Gastrocnemius medialis (tissue), 4 donors: ENCODE measurements at regions not wholly inside any gene's neighbourhood (a gene's known extent, or its start where the extent isn't known, plus 50 kb on each side); places are given as distances from the start of the nearest gene placed in this dataset.

Experiments used
- CTCF ChIP-seq, 5 experiments: fragments of 450-650 bp in 3 of 5; fragments of 200-600 bp in 2 of 5; sonication (generic) in 2 of 5; IDR thresholded peaks in 4 of 5; conservative IDR thresholded peaks in 1 of 5; 1 replicate in 4 of 5; 2 replicates in 1 of 5; pipeline ENCODE4 v1.5.1; 2016 to 2019; ENCODE audit warnings: antibody characterized with exemption in 5 of 5, mild to moderate bottlenecking in 3 of 5, moderate library complexity in 3 of 5
- POLR2A ChIP-seq, 2 donors: fragments of 450-650 bp; IDR thresholded peaks; one replicate each; pipeline ENCODE4 v1.6.1; 2017; ENCODE audit warnings: antibody characterized with exemption in 2 of 2, mild to moderate bottlenecking in 2 of 2, moderate library complexity in 2 of 2

- TF ChIP-seq CTCF (IDR thresholded peaks at IDR 0.05 in 4 of 5, conservative IDR thresholded peaks at IDR 0.05 in 1 of 5) (no peak), POLR2A (IDR thresholded peaks at IDR 0.05) (no peak)
Measured at GRCh38 chr1:218666263-218666662, 321.1 kb downstream of the TGFB2 start.
